ENCODE measurements at regions not wholly inside any gene's neighbourhood (a gene's known extent, or its start where the extent isn't known, plus 50 kb on each side); places are given as distances from the start of the nearest gene placed in this dataset.

DNA sequence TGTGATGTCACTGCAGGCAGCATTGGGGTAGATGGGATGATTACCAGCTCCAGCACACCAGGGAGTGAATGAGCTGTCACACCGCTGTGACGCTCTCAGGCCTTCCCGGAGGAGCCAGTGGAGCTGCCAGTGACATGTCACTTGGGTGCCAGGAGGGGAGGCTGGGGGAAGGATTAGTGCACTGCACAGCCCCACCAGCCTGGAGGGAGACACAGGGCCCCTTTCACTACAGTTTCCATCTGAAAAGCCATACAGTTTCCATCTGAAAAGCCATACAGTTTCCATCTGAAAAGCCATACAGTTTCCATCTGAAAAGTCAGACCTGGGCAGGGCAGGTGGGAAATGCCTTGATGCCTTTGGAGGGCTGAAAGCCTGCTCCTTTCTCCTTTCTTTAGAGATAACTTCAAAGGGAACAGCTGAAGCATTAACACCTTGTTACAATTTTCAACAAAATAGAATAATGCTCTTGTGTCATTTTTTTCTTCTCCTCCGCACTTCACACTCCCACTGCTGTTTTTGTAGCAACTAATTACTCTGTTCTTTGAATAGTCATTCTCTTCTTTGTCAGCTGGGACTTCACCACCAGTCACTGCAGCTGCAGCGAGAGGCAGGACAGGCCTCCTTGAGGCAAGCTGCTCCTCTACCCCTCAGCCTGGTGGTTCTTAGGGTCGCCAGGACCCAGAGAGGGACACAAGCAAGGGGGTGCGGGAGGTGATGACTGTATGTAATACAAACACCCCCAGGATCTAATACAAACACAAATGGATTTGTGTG lies 256.9 kb upstream of the RGS6 start:
- peaks cover 0 to 3% (median 0%) of the 10 kb centered on the region in 5 experiments for H3K9me3 ChIP-seq (ENCODE audit: control extremely low read depth in 1 of 5, control insufficient read depth in 4 of 5, insufficient read depth in 2 of 5, low read depth in 1 of 5, low read length in 4 of 5)
- H3K36me3 ChIP-seq (ENCODE audit: control insufficient read depth in 4 of 4, insufficient read depth in 4 of 4, low read length in 3 of 4) = peaks cover 0 to 11% (median 3%) of the 10 kb centered on the region in 4 experiments
- POLR2A ChIA-PET = no interaction called here
- H3K4me1 ChIP-seq (ENCODE audit: control extremely low read depth in 1 of 4, control insufficient read depth in 4 of 4, insufficient read depth in 4 of 4, low read length in 3 of 4) = no peaks in the 10 kb centered on the region
- 98% methylated on average over 4 of the region's 7 CpGs for WGBS (ENCODE audit: insufficient coverage)
- CTCF ChIA-PET = interaction anchor here (1.0 kb wide), 1 partner anchor 9 kb away, joined by 3 read pairs; no protein-coding TSS in a partner anchor
- H3K27me3 ChIP-seq (replicated peaks in 2 of 5; ENCODE audit: control insufficient read depth in 4 of 5, insufficient read depth in 5 of 5, low read length in 4 of 5) = no peaks in the 10 kb centered on the region
- no peak for DNase-seq
- no peak overlapping the region for H3K4me3 ChIP-seq (ENCODE audit: control insufficient read depth in 1 of 7, extremely low read depth in 1 of 7, insufficient read depth in 4 of 7, low read depth in 2 of 7, low read length in 6 of 7)
- no peak overlapping the region for H3K27ac ChIP-seq (ENCODE audit: insufficient read depth in 1 of 2, low read depth in 1 of 2, low read length in 2 of 2, poor library complexity in 1 of 2, severe bottlenecking in 2 of 2)

DNA sequence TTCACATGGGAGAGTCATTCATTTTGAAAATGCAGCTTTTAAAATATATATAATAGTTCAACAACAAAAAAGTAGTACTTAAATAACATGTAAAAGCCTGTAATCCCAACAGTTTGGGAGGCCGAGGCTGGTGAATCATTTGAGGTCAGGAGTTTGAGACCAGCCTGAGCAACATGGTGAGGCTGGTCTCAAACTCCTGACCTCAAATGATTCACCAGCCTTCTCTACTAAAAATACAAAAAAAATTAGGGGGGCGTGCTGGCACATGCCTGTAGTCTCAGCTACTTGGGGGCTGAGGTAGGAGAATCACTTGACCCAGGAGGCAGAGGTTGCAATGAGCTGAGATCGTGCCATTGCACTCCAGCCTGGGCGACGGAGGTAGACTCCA lies 256.3 kb upstream of the RGS6 start:
- DNase-seq = no peak
- Histone ChIP-seq H3K9me3 (ENCODE audit: control extremely low read depth in 1 of 5, control insufficient read depth in 4 of 5, insufficient read depth in 2 of 5, low read depth in 1 of 5, low read length in 4 of 5) (peaks cover 0 to 3% (median 0%) of the 10 kb centered on the region in 5 experiments), H3K4me1 (ENCODE audit: control extremely low read depth in 1 of 4, control insufficient read depth in 4 of 4, insufficient read depth in 4 of 4, low read length in 3 of 4) (no peaks in the 10 kb centered on the region), H3K36me3 (ENCODE audit: control insufficient read depth in 4 of 4, insufficient read depth in 4 of 4, low read length in 3 of 4) (peaks cover 0 to 11% (median 2%) of the 10 kb centered on the region in 4 experiments), H3K4me3 (ENCODE audit: control insufficient read depth in 1 of 7, extremely low read depth in 1 of 7, insufficient read depth in 4 of 7, low read depth in 2 of 7, low read length in 6 of 7) (no peak overlapping the region), H3K27me3 (replicated peaks in 2 of 5; ENCODE audit: control insufficient read depth in 4 of 5, insufficient read depth in 5 of 5, low read length in 4 of 5) (no peaks in the 10 kb centered on the region), H3K27ac (ENCODE audit: insufficient read depth in 1 of 2, low read depth in 1 of 2, low read length in 2 of 2, poor library complexity in 1 of 2, severe bottlenecking in 2 of 2) (no peak overlapping the region)
- POLR2A ChIA-PET = no interaction called here
- CTCF ChIA-PET = no interaction called here
- 100% methylated on average over 1 of the region's 5 CpGs for WGBS (ENCODE audit: insufficient coverage)

DNA sequence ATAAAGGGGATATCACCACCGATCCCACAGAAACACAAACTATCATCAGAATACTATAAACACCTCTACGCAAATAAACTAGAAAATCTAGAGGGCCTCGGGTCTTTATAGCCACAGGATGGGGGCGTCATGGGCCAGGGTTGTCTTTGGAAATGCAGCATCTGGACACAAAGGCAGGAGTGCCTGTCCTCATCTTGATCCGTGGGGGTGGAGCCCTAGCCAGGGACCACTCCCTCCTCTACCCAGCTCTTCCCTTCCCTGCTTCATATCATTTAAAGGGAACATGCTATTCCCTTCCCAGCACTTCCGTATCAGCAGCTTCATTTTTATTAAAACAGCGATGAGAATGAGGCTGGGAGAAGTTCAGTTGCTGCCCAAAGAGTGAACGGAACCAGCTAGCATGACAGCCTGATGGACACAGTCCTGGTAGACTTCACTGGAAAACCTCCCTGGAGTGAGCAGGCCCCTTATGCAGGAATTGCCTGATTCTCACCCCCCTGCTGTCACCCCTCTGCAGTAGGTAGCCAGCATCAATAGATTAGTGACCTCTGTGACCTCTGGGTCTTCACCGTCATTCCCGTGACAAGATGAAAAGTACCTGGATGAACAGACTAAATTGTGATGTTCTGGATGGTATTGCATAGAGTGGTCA lies 251.4 kb upstream of the RGS6 start:
- peaks cover 0 to 3% (median 0%) of the 10 kb centered on the region in 5 experiments for H3K9me3 ChIP-seq (ENCODE audit: control extremely low read depth in 1 of 5, control insufficient read depth in 4 of 5, insufficient read depth in 2 of 5, low read depth in 1 of 5, low read length in 4 of 5)
- CTCF ChIA-PET = no interaction called here
- POLR2A ChIA-PET = interaction anchor here (0.6 kb wide), 1 partner anchor 9 kb away, joined by 3 read pairs; no protein-coding TSS in a partner anchor
- no peaks in the 10 kb centered on the region for H3K4me1 ChIP-seq (ENCODE audit: control extremely low read depth in 1 of 4, control insufficient read depth in 4 of 4, insufficient read depth in 4 of 4, low read length in 3 of 4)
- WGBS (ENCODE audit: insufficient coverage) = 93% methylated on average over 7 of the region's 10 CpGs
- H3K36me3 ChIP-seq (ENCODE audit: control insufficient read depth in 4 of 4, insufficient read depth in 4 of 4, low read length in 3 of 4) = peaks cover 0 to 4% (median 0%) of the 10 kb centered on the region in 4 experiments
- no peak for DNase-seq
- no peak overlapping the region for H3K4me3 ChIP-seq (ENCODE audit: control insufficient read depth in 1 of 7, extremely low read depth in 1 of 7, insufficient read depth in 4 of 7, low read depth in 2 of 7, low read length in 6 of 7)
- H3K27ac ChIP-seq (ENCODE audit: insufficient read depth in 1 of 2, low read depth in 1 of 2, low read length in 2 of 2, poor library complexity in 1 of 2, severe bottlenecking in 2 of 2) = no peak overlapping the region
- no peaks in the 10 kb centered on the region for H3K27me3 ChIP-seq (replicated peaks in 2 of 5; ENCODE audit: control insufficient read depth in 4 of 5, insufficient read depth in 5 of 5, low read length in 4 of 5)

DNA sequence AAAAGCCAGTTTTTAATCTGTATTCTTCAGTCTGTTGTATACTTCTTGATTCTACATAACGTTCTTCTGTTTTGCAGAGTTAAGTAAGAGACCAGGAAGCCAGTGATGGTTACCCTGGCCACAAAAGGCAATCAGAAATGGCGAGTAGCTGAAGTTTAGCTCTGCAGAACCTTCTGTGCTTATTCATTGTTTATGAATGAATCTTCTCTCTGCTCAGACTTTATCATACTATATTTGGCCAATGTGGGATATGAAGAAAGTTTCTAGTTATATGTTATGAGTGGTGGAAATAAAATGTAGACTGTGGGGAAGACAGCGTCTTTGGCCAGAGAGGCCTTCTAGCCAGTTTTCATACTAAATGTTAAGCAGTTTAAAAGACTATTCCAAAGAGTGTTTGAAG lies 249.9 kb upstream of the RGS6 start:
- WGBS (ENCODE audit: insufficient coverage) = 78% methylated on average over 3 of the region's 3 CpGs
- peaks cover 0 to 4% (median 0%) of the 10 kb centered on the region in 4 experiments for H3K36me3 ChIP-seq (ENCODE audit: control insufficient read depth in 4 of 4, insufficient read depth in 4 of 4, low read length in 3 of 4)
- H3K27me3 ChIP-seq (replicated peaks in 2 of 5; ENCODE audit: control insufficient read depth in 4 of 5, insufficient read depth in 5 of 5, low read length in 4 of 5) = no peaks in the 10 kb centered on the region
- H3K4me3 ChIP-seq (ENCODE audit: control insufficient read depth in 1 of 7, extremely low read depth in 1 of 7, insufficient read depth in 4 of 7, low read depth in 2 of 7, low read length in 6 of 7) = no peak overlapping the region
- POLR2A ChIA-PET = no interaction called here
- H3K27ac ChIP-seq (ENCODE audit: insufficient read depth in 1 of 2, low read depth in 1 of 2, low read length in 2 of 2, poor library complexity in 1 of 2, severe bottlenecking in 2 of 2) = no peak overlapping the region
- DNase-seq = peak in 1 of 3 donors; percentile 6
- peaks cover 0 to 3% (median 0%) of the 10 kb centered on the region in 5 experiments for H3K9me3 ChIP-seq (ENCODE audit: control extremely low read depth in 1 of 5, control insufficient read depth in 4 of 5, insufficient read depth in 2 of 5, low read depth in 1 of 5, low read length in 4 of 5)
- no peaks in the 10 kb centered on the region for H3K4me1 ChIP-seq (ENCODE audit: control extremely low read depth in 1 of 4, control insufficient read depth in 4 of 4, insufficient read depth in 4 of 4, low read length in 3 of 4)
- CTCF ChIA-PET = no interaction called here

DNA sequence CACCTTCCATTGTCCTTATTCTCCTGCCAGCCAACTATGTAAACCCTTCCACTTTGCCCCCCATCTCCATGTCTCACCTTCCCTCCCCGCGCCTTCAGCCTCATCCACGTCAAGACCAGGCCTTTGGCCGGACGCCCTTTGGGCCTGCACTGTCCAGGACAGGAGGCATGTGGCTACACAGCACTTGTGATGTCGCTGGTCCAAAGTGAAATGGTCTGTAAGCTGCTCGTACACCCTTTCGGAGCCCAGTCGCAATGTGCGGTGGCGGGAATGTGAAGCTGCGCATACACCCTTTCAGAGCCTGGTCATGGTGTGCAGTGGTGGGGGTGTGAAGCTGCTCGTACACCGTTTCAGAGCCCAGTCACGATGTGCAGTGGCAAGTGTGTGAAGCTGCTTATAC lies 247.9 kb upstream of the RGS6 start:
- Histone ChIP-seq H3K36me3 (ENCODE audit: control insufficient read depth in 4 of 4, insufficient read depth in 4 of 4, low read length in 3 of 4) (peaks cover 0 to 4% (median 0%) of the 10 kb centered on the region in 4 experiments), H3K27me3 (replicated peaks in 2 of 5; ENCODE audit: control insufficient read depth in 4 of 5, insufficient read depth in 5 of 5, low read length in 4 of 5) (no peaks in the 10 kb centered on the region), H3K9me3 (ENCODE audit: control extremely low read depth in 1 of 5, control insufficient read depth in 4 of 5, insufficient read depth in 2 of 5, low read depth in 1 of 5, low read length in 4 of 5) (no peaks in the 10 kb centered on the region), H3K4me1 (ENCODE audit: control extremely low read depth in 1 of 4, control insufficient read depth in 4 of 4, insufficient read depth in 4 of 4, low read length in 3 of 4) (no peaks in the 10 kb centered on the region), H3K27ac (ENCODE audit: insufficient read depth in 1 of 2, low read depth in 1 of 2, low read length in 2 of 2, poor library complexity in 1 of 2, severe bottlenecking in 2 of 2) (no peak overlapping the region), H3K4me3 (ENCODE audit: control insufficient read depth in 1 of 7, extremely low read depth in 1 of 7, insufficient read depth in 4 of 7, low read depth in 2 of 7, low read length in 6 of 7) (no peak overlapping the region)
- DNase-seq = no peak
- 97% methylated on average over 14 of the region's 15 CpGs for WGBS (ENCODE audit: insufficient coverage)
- ChIA-PET CTCF (no interaction called here), POLR2A (no interaction called here)

DNA sequence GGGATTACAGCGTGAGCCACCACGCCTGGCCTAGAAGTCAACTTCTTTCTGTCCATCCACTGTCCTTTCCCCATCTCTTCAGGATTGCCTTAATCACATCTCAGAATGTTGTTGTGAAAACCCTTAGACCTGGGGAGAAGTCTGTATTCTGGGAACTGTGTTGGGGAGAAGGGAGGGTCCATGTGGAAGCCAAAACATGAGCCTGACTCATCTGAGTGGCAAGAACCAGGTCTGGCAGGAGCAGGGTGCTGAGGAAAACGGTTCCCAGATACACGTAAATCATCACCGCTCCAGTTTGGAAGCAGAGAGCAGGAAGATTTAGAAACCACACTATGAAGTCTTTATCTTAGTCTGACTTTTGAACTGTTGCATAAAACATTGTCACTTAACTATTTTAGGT lies 245.6 kb upstream of the RGS6 start:
- peaks cover 0 to 4% (median 0%) of the 10 kb centered on the region in 4 experiments for H3K36me3 ChIP-seq (ENCODE audit: control insufficient read depth in 4 of 4, insufficient read depth in 4 of 4, low read length in 3 of 4)
- POLR2A ChIA-PET = no interaction called here

DNA sequence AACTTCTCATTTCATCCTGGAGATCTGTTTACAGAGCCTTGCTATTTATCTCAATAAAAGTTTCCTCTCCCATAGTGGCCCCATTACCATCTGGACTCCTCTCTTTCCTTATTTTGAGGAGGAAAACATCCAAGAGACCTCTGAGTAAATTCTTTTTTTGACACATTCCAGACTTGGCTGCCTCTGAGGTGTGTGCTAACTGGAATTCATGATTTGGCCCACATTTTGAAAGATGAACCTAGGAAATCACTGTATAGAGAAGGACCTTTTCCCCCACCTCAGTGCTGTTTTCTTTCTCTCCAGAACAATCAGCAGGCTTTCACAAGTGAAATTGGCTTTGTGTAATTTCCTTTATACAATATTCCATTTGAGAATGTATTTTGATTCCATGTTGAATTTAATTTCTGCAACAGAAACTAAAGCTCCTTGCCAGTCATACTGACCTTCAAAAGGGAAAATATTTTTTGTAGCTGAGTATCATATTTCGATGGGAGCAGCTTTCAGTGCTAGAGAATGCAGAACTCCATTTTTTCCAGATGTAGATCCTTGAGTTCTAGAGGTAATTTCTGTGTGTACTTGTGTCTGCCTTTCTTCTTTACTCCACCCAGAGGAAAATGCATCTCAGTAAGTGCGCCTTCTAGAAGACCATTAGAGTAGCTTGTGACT lies 244.9 kb upstream of the RGS6 start:
- no peaks in the 10 kb centered on the region for H3K4me1 ChIP-seq (ENCODE audit: control extremely low read depth in 1 of 4, control insufficient read depth in 4 of 4, insufficient read depth in 4 of 4, low read length in 3 of 4)
- ChIA-PET POLR2A (no interaction called here), CTCF (no interaction called here)
- DNase-seq = no peak
- H3K4me3 ChIP-seq (ENCODE audit: control insufficient read depth in 1 of 7, extremely low read depth in 1 of 7, insufficient read depth in 4 of 7, low read depth in 2 of 7, low read length in 6 of 7) = no peak overlapping the region
- no CpG with 5 or more reads among the region's 2 CpGs for WGBS (ENCODE audit: insufficient coverage)
- no peaks in the 10 kb centered on the region for H3K27me3 ChIP-seq (replicated peaks in 2 of 5; ENCODE audit: control insufficient read depth in 4 of 5, insufficient read depth in 5 of 5, low read length in 4 of 5)
- H3K36me3 ChIP-seq (ENCODE audit: control insufficient read depth in 4 of 4, insufficient read depth in 4 of 4, low read length in 3 of 4) = peaks cover 0 to 4% (median 0%) of the 10 kb centered on the region in 4 experiments
- no peak overlapping the region for H3K27ac ChIP-seq (ENCODE audit: insufficient read depth in 1 of 2, low read depth in 1 of 2, low read length in 2 of 2, poor library complexity in 1 of 2, severe bottlenecking in 2 of 2)
- H3K9me3 ChIP-seq (ENCODE audit: control extremely low read depth in 1 of 5, control insufficient read depth in 4 of 5, insufficient read depth in 2 of 5, low read depth in 1 of 5, low read length in 4 of 5) = no peaks in the 10 kb centered on the region

More for the DNA sequence above, 245.6 kb upstream of the RGS6 start:
- WGBS (ENCODE audit: insufficient coverage) = 70% methylated on average over 4 of the region's 5 CpGs
- Histone ChIP-seq H3K4me1 (ENCODE audit: control extremely low read depth in 1 of 4, control insufficient read depth in 4 of 4, insufficient read depth in 4 of 4, low read length in 3 of 4) (no peaks in the 10 kb centered on the region), H3K27ac (ENCODE audit: insufficient read depth in 1 of 2, low read depth in 1 of 2, low read length in 2 of 2, poor library complexity in 1 of 2, severe bottlenecking in 2 of 2) (no peak overlapping the region), H3K4me3 (ENCODE audit: control insufficient read depth in 1 of 7, extremely low read depth in 1 of 7, insufficient read depth in 4 of 7, low read depth in 2 of 7, low read length in 6 of 7) (no peak overlapping the region), H3K27me3 (replicated peaks in 2 of 5; ENCODE audit: control insufficient read depth in 4 of 5, insufficient read depth in 5 of 5, low read length in 4 of 5) (no peaks in the 10 kb centered on the region), H3K9me3 (ENCODE audit: control extremely low read depth in 1 of 5, control insufficient read depth in 4 of 5, insufficient read depth in 2 of 5, low read depth in 1 of 5, low read length in 4 of 5) (no peaks in the 10 kb centered on the region)
- no peak for DNase-seq
- CTCF ChIA-PET = no interaction called here
